SK-N-SH (cell line): ENCODE measurements at regions not wholly inside any gene's neighbourhood (a gene's known extent, or its start where the extent isn't known, plus 50 kb on each side); places are given as distances from the start of the nearest gene placed in this dataset.

Source experiments
- CTCF ChIP-seq: fragments of 200-600 bp; sonication (generic); IDR thresholded peaks from 2 replicates; pipeline ENCODE4 v1.6.1; 2017; ENCODE audit warnings: antibody characterized with exemption, mild to moderate bottlenecking, moderate library complexity
- EP300 ChIP-seq, 2 experiments: IDR thresholded peaks; 2 replicates each; pipeline versions ENCODE4 v1.4.0 to v1.6.1; 2012; ENCODE audit warnings: borderline replicate concordance in 1 of 2, low read depth in 1 of 2, low read length in 1 of 2
- GABPA ChIP-seq: IDR thresholded peaks from 2 replicates; pipeline ENCODE4 v1.4.0; 2012; ENCODE audit warnings: low read depth, mild to moderate bottlenecking
- POLR2AphosphoS5 ChIP-seq: IDR thresholded peaks from 2 replicates; pipeline ENCODE4 v1.6.1; 2012; ENCODE audit warnings: low read depth, low read length
- RAD21 ChIP-seq: IDR thresholded peaks from 2 replicates; pipeline ENCODE4 v1.6.1; 2012; ENCODE audit warnings: mild to moderate bottlenecking, low read length
- RCOR1 ChIP-seq: fragments of 150-350 bp; IDR thresholded peaks from 2 replicates; pipeline ENCODE4 v1.6.1; 2017; ENCODE audit warnings: antibody characterized with exemption, low read length
- REST ChIP-seq: IDR thresholded peaks from 2 replicates; pipeline ENCODE4 v1.6.1; 2012; ENCODE audit warnings: mild to moderate bottlenecking, low read depth, low read length, moderate library complexity
- SMC3 ChIP-seq: IDR thresholded peaks from 2 replicates; pipeline ENCODE4 v1.6.1; 2012; ENCODE audit warnings: low read depth, low read length, improper control_type of control experiment
- TAF1 ChIP-seq: IDR thresholded peaks from 2 replicates; pipeline ENCODE4 v1.6.1; 2012; ENCODE audit warnings: low read depth, mild to moderate bottlenecking, low read length, moderate library complexity, borderline replicate concordance
- YY1 ChIP-seq: IDR thresholded peaks from 2 replicates; pipeline ENCODE4 v1.4.0; 2012; ENCODE audit warnings: low read depth, mild to moderate bottlenecking
- ZBTB33 ChIP-seq: IDR thresholded peaks from 2 replicates; pipeline ENCODE4 v1.4.0; 2012; ENCODE audit warnings: low read depth, borderline replicate concordance
- TF ChIP-seq, protein P1 (sequence below): fragments of 150-350 bp; IDR thresholded peaks from 2 replicates; pipeline ENCODE4 v1.6.1; 2017; ENCODE audit warnings: antibody characterized with exemption, low read length, low read depth, borderline replicate concordance
- TF ChIP-seq, protein P2 (sequence below): IDR thresholded peaks from 2 replicates; pipeline ENCODE4 v1.4.0; 2012; ENCODE audit warnings: low read depth, borderline replicate concordance

DNA sequence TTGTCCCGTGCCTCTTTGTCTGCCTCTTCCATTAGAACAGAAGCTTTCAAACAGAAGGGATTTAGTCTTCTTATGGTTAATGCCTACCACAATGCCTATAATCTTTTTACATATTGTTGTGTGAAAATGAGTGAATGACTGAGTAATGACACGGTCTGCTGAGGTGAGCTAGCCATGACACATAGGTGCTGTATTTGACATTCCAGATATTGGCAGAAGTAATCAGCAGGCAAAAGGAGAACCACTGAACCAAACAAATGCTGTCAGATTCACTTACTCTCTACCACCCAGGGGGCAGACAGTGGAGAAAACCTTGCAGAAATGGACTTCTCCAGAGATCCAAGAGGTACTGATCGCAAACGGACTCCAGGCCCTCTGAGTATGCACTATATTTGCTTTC is 377.2 kb upstream of the VWC2 start:
- TF ChIP-seq CTCF, result no peak
- no peak for TF ChIP-seq EP300 (IDR thresholded peaks at IDR 0.05; ENCODE audit: borderline replicate concordance in 1 of 2, low read depth in 1 of 2, low read length in 1 of 2)
- TF ChIP-seq RCOR1, result no peak
- no peak for TF ChIP-seq YY1
- no peak for TF ChIP-seq SMC3
- TF ChIP-seq TAF1, result no peak
- no peak for TF ChIP-seq RAD21
- no peak for TF ChIP-seq POLR2AphosphoS5
- TF ChIP-seq, protein P1, sequence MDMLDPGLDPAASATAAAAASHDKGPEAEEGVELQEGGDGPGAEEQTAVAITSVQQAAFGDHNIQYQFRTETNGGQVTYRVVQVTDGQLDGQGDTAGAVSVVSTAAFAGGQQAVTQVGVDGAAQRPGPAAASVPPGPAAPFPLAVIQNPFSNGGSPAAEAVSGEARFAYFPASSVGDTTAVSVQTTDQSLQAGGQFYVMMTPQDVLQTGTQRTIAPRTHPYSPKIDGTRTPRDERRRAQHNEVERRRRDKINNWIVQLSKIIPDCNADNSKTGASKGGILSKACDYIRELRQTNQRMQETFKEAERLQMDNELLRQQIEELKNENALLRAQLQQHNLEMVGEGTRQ, result no peak
- no peak for TF ChIP-seq REST
- no peak for TF ChIP-seq ZBTB33
- no peak for TF ChIP-seq GABPA
- TF ChIP-seq, protein P2, sequence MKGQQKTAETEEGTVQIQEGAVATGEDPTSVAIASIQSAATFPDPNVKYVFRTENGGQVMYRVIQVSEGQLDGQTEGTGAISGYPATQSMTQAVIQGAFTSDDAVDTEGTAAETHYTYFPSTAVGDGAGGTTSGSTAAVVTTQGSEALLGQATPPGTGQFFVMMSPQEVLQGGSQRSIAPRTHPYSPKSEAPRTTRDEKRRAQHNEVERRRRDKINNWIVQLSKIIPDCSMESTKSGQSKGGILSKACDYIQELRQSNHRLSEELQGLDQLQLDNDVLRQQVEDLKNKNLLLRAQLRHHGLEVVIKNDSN, result no peak
